Skin of body (tissue), 1 donor: ENCODE measurements at regions not wholly inside any gene's neighbourhood (a gene's known extent, or its start where the extent isn't known, plus 50 kb on each side); places are given as distances from the start of the nearest gene placed in this dataset.

Experiments
- DNase-seq: peaks from one replicate; lab custom pipeline; 2025; lab: John Stamatoyannopoulos, UW

GRCh38 chr2:217749008-217749407 lies 253.8 kb downstream of the TNS1 start:
- no peak for DNase-seq

- DNase-seq = no peak
Observed at GRCh38 chr2:217746808-217747207, 256.0 kb downstream of the TNS1 start.

DNA sequence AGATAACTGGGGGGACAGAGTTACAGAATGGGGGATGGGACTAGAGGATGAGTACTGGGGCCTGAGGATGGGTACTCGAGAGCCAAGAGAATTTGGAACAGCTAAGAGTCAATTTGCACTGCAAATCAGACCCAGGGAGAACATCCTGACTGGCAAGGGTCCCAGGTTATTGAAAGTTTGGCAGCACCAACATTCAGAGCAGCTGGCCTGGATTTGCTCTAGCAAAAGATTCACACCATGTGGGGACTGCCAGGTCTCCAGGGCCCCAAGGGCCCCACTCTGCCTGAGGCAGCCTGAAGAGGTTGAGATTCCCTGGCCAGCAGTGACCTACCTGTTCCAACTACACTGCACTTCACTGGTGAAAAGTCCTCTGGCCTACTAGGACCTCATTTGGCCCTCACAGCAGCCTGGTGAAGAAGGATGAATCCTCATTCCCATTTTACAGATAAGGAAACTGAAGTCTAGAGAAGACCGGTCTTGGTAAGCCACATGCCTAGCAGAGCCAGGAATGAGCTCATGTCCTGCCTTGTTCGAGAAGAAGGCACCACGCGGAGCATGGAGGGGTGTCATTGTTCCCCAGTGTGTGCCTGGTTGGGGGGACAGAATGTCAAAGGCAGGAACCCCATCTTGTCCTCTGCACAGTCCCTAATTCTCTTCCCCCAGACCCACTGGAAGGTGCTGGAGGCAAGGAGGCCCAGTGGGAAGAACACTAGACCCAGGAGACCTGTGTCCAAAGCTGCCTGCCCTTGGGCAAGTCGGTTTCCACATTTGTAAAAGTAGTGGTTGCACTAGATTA lies 258.6 kb downstream of the TNS1 start:
- DNase-seq = peak; percentile 73

- no peak for DNase-seq
Observed at GRCh38 chr2:217743407-217743806, 259.4 kb downstream of the TNS1 start.

DNA sequence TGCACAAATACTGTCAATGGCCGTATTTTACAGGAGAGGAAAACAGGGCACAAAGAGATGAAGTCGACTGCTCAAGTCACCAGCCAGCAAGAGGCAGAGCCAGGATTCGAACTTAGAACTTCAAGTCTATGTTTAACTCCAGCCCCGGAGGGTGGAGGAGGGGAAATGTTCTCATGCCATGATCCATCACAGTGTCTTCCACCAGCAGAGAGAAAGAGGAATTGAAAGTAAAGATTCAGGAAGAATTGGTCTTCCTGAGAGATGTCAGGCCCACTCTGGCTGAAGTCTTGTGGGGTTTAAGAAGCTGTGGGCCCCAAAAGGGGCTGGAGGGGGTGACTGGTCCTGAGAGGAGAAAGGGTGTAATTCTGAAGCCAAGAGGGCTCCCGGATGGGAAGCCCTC lies 260.0 kb downstream of the TNS1 start:
- no peak for DNase-seq

DNA sequence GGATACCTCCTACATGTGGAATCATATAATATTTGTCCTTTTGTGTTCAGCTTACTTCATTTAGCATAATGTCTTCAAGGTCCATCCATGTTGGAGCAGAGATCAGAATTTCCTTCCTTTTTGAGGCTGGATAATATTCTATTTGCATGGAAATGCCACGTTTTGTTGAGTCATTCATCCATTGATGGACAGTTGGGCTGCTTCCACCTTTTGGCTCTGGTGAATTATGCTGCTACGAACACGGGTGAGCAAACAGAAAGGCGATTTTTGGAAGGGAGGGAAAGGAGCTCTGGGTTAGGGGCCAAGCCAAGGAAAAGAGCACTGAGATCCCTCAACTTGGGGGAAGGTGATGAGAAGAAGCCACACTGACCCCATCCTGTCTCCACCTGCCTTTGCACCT lies 260.5 kb downstream of the TNS1 start:
- DNase-seq = no peak

DNA sequence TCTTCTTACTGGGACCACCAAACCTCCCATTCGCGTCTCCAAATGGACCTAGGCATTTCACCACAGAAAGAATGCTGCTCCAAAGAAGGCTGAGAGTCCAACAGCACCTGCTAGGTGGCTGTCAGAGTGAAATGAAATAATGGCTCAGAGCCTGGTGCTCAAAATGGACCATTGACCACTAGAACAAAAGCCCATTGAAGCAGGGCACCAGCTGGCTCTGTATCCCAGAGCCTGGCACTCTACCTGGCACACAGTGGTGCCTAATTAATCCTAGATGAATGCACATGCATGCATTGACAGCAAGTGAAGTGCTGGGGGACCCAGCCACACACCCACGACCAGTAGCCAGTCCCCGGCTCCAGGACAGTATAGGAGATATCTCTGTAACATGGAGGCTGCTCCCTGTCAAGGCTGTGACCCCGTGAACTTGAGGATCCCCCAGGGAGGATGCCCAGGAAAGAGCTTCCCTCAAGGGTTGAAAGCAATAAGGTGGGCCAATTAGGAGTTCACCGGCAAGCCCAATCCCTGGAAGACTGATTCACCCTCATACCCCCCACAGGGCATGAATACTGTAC lies 261.3 kb downstream of the TNS1 start:
- DNase-seq = no peak

- DNase-seq = peak; percentile 73
Observed at GRCh38 chr2:217740756-217741155, 262.0 kb downstream of the TNS1 start.

GRCh38 chr2:217740178-217740577 lies 262.6 kb downstream of the TNS1 start:
- DNase-seq = no peak

- DNase-seq = no peak
Observed at GRCh38 chr2:217739741-217740140, 263.1 kb downstream of the TNS1 start.

- DNase-seq = no peak
Observed at GRCh38 chr2:217738061-217738460, 264.7 kb downstream of the TNS1 start.

DNA sequence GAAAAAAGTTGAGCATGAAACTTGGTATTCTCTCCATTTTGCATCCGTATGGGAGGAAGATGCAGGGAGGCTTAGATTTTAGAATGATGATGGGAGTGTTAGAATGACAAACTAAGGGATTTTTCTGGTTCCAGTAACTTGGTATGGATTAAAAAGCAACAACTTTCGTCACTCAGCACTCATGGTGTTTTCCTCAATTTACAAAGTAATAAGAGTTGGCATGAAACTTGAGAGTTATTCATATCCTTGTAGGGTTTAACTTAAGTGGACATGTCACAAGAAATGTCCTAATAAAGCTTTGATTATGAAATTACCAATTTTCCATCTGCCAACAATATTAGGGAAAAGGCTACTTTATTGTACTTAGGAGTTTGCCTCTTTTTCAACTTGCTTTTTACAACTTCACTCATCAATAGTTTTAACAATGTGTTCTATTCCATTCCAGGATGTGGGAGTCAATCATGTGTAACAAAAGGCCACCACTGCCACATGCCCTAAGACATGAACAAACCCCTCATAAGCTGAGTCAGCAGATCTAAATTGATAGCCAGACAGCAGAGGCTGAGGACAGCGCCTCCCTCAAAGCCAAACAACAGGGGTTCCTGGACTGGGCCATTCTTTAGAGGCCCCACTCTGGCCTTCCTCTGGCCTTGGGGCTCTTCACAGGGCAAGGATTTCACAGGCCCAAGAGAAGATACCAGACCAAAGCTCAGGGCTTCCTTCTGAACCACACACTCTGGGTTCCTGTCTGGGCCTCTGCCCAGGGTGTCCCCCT lies 265.8 kb downstream of the TNS1 start:
- no peak for DNase-seq

- DNase-seq = no peak
Observed at GRCh38 chr2:217735899-217736298, 266.9 kb downstream of the TNS1 start.

DNA sequence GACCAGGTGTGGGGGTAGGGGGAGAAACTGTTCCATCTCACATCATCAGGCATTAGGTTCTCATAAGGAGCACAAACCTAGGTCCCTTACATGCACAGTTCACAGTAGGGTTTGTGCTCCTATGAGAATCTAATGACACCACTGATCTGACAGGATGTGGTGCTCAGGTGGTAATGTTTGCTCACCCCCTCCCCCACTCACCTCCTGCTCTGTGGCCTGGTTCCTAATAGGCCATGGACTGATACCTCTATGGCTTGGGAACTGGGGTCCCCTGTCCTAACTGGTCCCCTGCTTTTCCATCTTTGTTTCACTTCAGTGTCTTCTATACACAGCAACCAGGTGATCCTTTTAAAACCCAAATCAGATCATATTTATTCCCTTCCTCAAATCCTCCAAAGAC lies 267.8 kb downstream of the TNS1 start:
- no peak for DNase-seq

DNA sequence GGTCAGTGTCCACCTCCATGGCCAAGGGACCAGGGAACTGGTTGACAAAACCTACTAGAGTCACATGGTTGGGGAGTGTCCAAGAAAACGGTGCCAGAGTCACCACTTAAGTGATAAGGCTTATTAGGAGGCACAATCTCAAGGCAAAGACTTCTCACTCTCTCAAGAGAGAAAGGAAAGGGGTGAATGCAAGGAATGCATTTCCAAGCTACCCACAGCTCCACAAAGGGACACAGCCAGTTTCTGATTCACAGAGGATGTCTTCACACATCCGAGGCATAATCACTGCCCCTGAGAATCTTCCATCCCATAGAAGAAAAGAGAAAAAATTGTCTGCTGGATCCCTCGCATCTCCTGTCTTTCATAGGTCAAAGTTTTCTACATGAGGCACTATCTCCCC lies 269.3 kb downstream of the TNS1 start:
- no peak for DNase-seq

GRCh38 chr2:217732992-217733391 lies 269.8 kb downstream of the TNS1 start:
- DNase-seq = peak; percentile 93

GRCh38 chr2:217731805-217732204 lies 271.0 kb downstream of the TNS1 start:
- no peak for DNase-seq

GRCh38 chr2:217729421-217730053 lies 273.3 kb downstream of the TNS1 start:
- DNase-seq = peak; percentile 95

- no peak for DNase-seq
Observed at GRCh38 chr2:217727801-217728200, 275.0 kb downstream of the TNS1 start.

GRCh38 chr2:217725409-217725808 lies 277.4 kb downstream of the TNS1 start:
- no peak for DNase-seq

GRCh38 chr2:217724471-217724870 lies 278.3 kb downstream of the TNS1 start:
- no peak for DNase-seq

- DNase-seq = no peak
Observed at GRCh38 chr2:217723981-217724380, 278.8 kb downstream of the TNS1 start.
